ENCODE measurements at regions not wholly inside any gene's neighbourhood (a gene's known extent, or its start where the extent isn't known, plus 50 kb on each side); places are given as distances from the start of the nearest gene placed in this dataset.
"Not testable (repeated sequence)": the region's sequence is repeated elsewhere in the genome, so short reads cannot be mapped to it uniquely, and the experiment has no call there.

DNA sequence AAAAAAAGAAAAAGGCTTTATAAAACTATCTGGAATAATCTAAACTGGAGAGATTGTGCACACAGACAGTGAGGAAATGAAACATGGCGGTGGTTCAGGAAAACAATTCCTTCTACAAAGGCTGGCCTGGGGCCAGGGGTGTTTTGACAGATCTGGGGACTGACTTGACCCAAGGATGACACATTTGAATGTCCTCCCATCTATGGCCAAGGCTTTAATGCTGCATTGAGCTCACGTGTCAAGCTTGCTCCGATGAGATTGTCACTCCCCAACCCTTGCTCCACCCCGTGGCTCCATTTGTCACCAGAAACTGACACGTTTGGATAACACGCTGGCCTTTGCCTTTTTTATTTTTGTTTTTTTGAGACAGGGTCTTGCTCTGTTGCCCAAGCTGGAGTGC lies 156.1 kb downstream of the ZFP64 start:
- DNase-seq (ENCODE audit: low read depth, low spot score), result no peak
- POLR2A ChIA-PET, result interaction anchor here (0.8 kb wide), 1 partner anchor 45 kb away, joined by 3 read pairs; no protein-coding TSS in a partner anchor
- CTCF ChIA-PET, result interaction anchor here (1.7 kb wide), 1 partner anchor 9 kb away, joined by 3 read pairs; no protein-coding TSS in a partner anchor
- TF ChIP-seq, protein P1, sequence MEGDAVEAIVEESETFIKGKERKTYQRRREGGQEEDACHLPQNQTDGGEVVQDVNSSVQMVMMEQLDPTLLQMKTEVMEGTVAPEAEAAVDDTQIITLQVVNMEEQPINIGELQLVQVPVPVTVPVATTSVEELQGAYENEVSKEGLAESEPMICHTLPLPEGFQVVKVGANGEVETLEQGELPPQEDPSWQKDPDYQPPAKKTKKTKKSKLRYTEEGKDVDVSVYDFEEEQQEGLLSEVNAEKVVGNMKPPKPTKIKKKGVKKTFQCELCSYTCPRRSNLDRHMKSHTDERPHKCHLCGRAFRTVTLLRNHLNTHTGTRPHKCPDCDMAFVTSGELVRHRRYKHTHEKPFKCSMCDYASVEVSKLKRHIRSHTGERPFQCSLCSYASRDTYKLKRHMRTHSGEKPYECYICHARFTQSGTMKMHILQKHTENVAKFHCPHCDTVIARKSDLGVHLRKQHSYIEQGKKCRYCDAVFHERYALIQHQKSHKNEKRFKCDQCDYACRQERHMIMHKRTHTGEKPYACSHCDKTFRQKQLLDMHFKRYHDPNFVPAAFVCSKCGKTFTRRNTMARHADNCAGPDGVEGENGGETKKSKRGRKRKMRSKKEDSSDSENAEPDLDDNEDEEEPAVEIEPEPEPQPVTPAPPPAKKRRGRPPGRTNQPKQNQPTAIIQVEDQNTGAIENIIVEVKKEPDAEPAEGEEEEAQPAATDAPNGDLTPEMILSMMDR (IDR thresholded peaks at IDR 0.05; ENCODE audit: insufficient read depth, low read length, missing control alignments), result no peak
- H3K4me3 ChIP-seq (ENCODE audit: low read depth, low read length), result no peak overlapping the region

DNA sequence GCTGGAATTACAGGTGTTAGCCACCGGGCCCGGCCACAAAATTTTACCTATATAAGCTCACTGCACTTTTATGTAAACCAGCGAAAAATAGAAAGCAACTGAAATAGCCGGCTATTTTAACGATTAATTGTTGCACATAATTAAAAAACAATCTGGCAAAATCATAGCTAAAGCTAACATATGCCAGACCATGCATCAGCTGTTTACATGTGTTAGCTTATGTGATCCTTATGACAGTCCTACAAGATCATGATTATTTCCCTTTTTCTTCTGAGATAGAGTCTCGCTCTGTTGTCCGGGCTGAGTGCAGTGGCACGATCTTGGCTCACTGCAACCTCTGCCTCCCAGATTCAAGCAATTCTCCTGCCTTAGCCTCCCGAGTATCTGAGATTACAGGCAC lies 157.0 kb downstream of the ZFP64 start:
- ChIA-PET CTCF (interaction anchor here (1.0 to 1.7 kb wide), 3 partner anchors 10 to 28 kb away, joined by 3 to 4 read pairs (median 4); no protein-coding TSS in a partner anchor), POLR2A (no interaction called here)

DNA sequence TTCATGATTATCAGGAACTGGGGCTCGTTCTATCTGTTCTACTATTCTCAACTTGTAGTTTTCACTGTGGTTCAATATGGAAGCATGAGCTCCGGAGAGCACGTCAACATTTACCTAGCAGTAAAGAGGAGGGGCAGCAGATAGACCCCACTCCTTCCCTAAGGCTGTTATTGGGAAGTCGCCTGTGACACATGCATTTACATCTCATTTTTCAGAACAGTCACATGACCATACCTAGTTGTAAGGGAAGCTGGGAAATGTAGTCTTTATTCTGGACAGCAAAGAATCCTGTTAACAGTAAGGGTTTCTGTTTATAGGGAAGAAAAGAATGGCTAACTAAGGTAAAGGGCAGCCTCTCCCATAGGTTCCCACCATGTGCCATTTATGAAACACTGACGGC lies 158.3 kb downstream of the ZFP64 start:
- no peak overlapping the region for H3K4me3 ChIP-seq (ENCODE audit: low read depth, low read length)
- no peak for DNase-seq (ENCODE audit: low read depth, low spot score)
- TF ChIP-seq, protein P1 (IDR thresholded peaks at IDR 0.05; ENCODE audit: insufficient read depth, low read length, missing control alignments), result no peak
- CTCF ChIA-PET, result no interaction called here
- POLR2A ChIA-PET, result no interaction called here

More for the DNA sequence above, 157.0 kb downstream of the ZFP64 start:
- no peak overlapping the region for H3K4me3 ChIP-seq (ENCODE audit: low read depth, low read length)
- no peak for DNase-seq (ENCODE audit: low read depth, low spot score)
- TF ChIP-seq, protein P1 (IDR thresholded peaks at IDR 0.05; ENCODE audit: insufficient read depth, low read length, missing control alignments), result no peak

DNA sequence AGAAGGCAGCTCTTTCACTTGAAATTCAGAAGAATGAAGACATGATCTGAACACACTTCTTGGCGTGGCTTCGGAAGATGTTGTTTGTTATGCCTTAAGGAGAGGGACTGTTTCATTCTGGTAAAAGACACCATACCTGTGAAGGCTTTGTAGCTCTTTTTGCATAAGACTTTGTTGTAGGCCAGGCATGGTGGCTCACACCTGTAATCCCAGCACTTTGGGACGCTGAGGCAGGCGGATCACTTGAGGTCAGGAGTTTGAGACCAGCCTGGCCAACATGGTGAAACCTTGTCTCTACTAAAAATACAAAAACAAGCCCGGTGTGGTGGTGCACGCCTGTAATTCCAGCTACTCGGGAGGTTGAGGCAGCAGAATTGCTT lies 159.3 kb downstream of the ZFP64 start:
- CTCF ChIA-PET, result interaction anchor here (0.5 to 1.2 kb wide), 3 partner anchors 16 to 315 kb away, joined by 3 read pairs; no protein-coding TSS in a partner anchor
- H3K4me3 ChIP-seq (ENCODE audit: low read depth, low read length); POLR2A ChIA-PET; DNase-seq (ENCODE audit: low read depth, low spot score): not testable (repeated sequence)

DNA sequence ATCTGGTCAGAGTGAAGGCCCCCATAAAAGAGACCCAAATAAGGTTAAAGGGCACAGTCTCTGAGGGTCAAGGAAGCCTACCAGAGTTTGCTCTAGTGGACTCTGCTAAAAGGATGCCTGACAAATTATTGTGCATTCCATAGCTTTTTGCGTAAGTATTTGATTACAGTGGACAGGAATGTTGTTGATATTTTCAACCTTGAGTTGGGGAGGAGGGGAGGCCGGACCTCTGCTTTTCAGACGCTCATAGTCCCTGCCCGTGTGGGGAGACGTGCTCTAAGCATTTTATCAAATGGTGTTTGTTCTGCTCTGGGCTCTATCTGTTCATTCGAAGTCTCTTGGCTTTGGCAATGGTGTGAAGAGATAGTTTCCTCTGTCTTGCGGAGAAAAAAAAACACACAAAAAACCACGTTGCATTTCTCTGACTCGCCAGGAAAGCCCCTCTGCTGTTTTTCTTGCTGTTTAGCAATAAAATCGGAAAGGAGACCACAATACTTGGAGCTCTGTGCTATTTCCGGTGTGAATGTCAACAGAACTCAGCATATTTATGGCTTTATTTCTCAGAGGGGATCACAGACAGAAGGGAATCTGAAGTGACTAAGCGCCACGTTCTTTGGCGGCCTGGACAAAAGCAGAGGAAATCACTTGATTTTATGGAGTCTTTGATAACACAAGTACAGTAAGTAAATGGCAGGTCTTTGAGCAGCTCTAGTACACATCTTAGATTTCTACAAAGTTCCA lies 159.8 kb downstream of the ZFP64 start:
- H3K4me3 ChIP-seq (ENCODE audit: low read depth, low read length), result no peak overlapping the region
- CTCF ChIA-PET, result interaction anchor here (0.5 to 1.3 kb wide), 5 partner anchors 11 to 314 kb away, joined by 3 to 4 read pairs (median 3); no protein-coding TSS in a partner anchor
- TF ChIP-seq, protein P1 (IDR thresholded peaks at IDR 0.05; ENCODE audit: insufficient read depth, low read length, missing control alignments), result no peak
- POLR2A ChIA-PET, result no interaction called here
- DNase-seq (ENCODE audit: low read depth, low spot score), result peak; percentile 73

DNA sequence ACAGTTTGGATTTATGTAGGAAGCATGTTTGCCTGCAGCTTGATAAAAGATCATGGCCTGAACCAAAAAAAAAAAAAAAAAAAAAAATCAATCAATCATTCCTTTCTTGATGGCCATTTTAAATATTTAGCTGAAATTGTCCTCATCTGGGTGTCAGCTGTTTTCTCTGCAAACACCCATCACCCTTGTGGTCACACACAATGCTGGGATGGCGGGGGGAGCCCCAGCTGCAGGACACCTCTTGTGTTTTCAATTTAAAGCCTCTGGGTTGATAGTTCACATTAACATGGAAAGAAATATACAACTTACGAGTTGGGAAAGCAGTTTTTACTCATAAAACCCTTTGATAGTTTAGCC lies 160.4 kb downstream of the ZFP64 start:
- TF ChIP-seq, protein P1 (IDR thresholded peaks at IDR 0.05; ENCODE audit: insufficient read depth, low read length, missing control alignments), result no peak
- POLR2A ChIA-PET, result no interaction called here
- no peak overlapping the region for H3K4me3 ChIP-seq (ENCODE audit: low read depth, low read length)
- DNase-seq (ENCODE audit: low read depth, low spot score), result no peak
- CTCF ChIA-PET, result interaction anchor here (1.0 to 1.3 kb wide), 2 partner anchors 11 to 23 kb away, joined by 3 to 4 read pairs; no protein-coding TSS in a partner anchor

DNA sequence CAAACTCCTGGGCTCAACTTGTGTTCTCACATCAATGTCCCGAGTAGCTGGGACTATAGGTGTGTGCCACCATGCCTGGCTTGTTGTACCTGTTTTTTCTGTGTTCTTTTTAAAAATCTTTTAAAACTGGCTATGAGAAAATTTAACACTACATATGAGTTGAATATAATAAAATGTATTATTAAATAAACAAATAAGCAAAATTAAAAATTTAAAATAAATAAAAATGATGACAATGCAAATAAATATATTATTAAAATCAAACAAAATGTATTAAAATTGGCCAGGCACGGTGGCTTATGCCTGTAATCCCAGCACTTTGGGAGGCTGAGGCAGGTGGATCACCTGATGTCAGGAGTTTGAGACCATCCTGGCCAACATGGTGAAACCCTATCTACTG lies 162.4 kb downstream of the ZFP64 start:
- CTCF ChIA-PET; POLR2A ChIA-PET; DNase-seq (ENCODE audit: low read depth, low spot score); H3K4me3 ChIP-seq (ENCODE audit: low read depth, low read length): not testable (repeated sequence)
